ENCODE measurements at regions not wholly inside any gene's neighbourhood (a gene's known extent, or its start where the extent isn't known, plus 50 kb on each side); places are given as distances from the start of the nearest gene placed in this dataset.

DNA sequence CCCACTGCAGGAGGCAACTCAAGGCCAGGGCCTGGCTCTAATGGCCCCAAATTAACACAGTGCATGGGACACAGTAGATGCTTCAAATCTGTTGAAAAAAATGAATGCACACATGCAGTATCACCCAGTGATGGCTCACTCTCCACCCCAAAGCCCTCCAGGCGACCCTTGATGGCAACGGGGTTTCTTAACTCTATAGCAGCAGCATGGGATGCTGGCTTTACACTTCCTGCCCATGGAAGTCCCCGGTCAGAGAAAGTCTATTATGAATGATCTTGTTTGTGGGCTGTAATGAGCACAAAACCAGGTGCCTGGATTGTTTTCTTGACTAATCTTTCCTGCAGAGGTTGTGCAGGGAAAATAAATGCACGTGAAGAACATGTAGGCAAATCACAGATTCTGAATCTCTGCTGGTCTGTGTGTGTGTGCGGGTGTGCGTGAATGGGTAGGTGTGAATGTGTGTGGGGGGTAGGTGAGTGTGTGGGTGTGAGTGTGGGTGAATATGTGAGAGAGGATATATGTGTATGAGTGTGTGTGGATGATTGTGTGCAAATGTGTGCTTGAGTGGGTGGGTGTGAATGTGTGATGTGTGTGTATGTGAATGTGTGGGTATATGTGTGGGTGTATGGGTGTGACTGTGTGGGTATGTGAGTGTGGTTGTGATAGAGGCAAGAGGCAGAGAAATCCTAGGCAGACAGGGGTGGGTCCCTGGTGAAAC is 60.1 kb upstream of the MLN start:
- Mint-ChIP-seq H3K9me3 (ENCODE audit: unreplicated experiment) (no peaks in the 10 kb centered on the region), H3K27ac (ENCODE audit: unreplicated experiment) (peak overlapping the region; percentile 19), H3K27me3 (ENCODE audit: unreplicated experiment) (peaks cover 8% of the 10 kb centered on the region), H3K4me1 (ENCODE audit: unreplicated experiment) (peaks cover 13% of the 10 kb centered on the region), H3K36me3 (ENCODE audit: low read depth, unreplicated experiment) (peaks cover 7% of the 10 kb centered on the region), H3K4me3 (ENCODE audit: unreplicated experiment) (no peak overlapping the region)
- DNase-seq (ENCODE audit: low spot score): no peak
- no peak for TF ChIP-seq CTCF (IDR thresholded peaks at IDR 0.05; ENCODE audit: unreplicated experiment)

DNA sequence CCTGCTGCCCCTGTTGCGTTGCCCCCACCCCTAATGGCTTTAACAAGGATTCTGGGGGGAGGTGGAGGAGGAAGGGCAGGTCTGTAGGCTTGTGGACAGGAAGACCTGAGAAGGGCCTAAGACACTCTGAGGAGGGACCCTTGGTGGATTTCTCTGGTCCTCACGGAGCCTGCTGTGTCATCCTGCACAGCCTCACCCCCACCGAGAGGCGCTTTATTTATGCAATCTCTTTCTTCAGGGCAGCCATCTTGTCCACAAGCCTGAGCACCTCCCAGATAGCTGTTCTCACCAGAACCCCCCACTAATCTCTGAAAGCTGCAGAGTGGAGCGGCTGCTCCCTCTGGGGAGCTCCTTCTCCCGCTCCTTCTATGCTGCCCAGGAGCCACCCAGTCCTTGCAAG is 59.3 kb upstream of the MLN start:
- peaks cover 13% of the 10 kb centered on the region for H3K4me1 Mint-ChIP-seq (ENCODE audit: unreplicated experiment)
- DNase-seq (ENCODE audit: low spot score): no peak
- H3K27ac Mint-ChIP-seq (ENCODE audit: unreplicated experiment): no peak overlapping the region
- peaks cover 7% of the 10 kb centered on the region for H3K36me3 Mint-ChIP-seq (ENCODE audit: low read depth, unreplicated experiment)
- peaks cover 8% of the 10 kb centered on the region for H3K27me3 Mint-ChIP-seq (ENCODE audit: unreplicated experiment)
- H3K9me3 Mint-ChIP-seq (ENCODE audit: unreplicated experiment): no peaks in the 10 kb centered on the region
- no peak overlapping the region for H3K4me3 Mint-ChIP-seq (ENCODE audit: unreplicated experiment)
- TF ChIP-seq CTCF (IDR thresholded peaks at IDR 0.05; ENCODE audit: unreplicated experiment): no peak

- H3K27ac Mint-ChIP-seq (ENCODE audit: unreplicated experiment): no peak overlapping the region
- no peak overlapping the region for H3K4me3 Mint-ChIP-seq (ENCODE audit: unreplicated experiment)
- no peak for TF ChIP-seq CTCF (IDR thresholded peaks at IDR 0.05; ENCODE audit: unreplicated experiment)
- H3K27me3 Mint-ChIP-seq (ENCODE audit: unreplicated experiment): peaks cover 8% of the 10 kb centered on the region
- DNase-seq (ENCODE audit: low spot score): no peak
- H3K9me3 Mint-ChIP-seq (ENCODE audit: unreplicated experiment): no peaks in the 10 kb centered on the region
- H3K4me1 Mint-ChIP-seq (ENCODE audit: unreplicated experiment): peaks cover 13% of the 10 kb centered on the region
- H3K36me3 Mint-ChIP-seq (ENCODE audit: low read depth, unreplicated experiment): peaks cover 7% of the 10 kb centered on the region
Observed at GRCh38 chr6:33862536-33862935, 58.7 kb upstream of the MLN start.

- H3K4me1 Mint-ChIP-seq (ENCODE audit: unreplicated experiment): peaks cover 18% of the 10 kb centered on the region
- H3K9me3 Mint-ChIP-seq (ENCODE audit: unreplicated experiment): no peaks in the 10 kb centered on the region
- no peak for TF ChIP-seq CTCF (IDR thresholded peaks at IDR 0.05; ENCODE audit: unreplicated experiment)
- no peak for DNase-seq (ENCODE audit: low spot score)
- no peak overlapping the region for H3K27ac Mint-ChIP-seq (ENCODE audit: unreplicated experiment)
- H3K27me3 Mint-ChIP-seq (ENCODE audit: unreplicated experiment): peaks cover 8% of the 10 kb centered on the region
- H3K36me3 Mint-ChIP-seq (ENCODE audit: low read depth, unreplicated experiment): peaks cover 7% of the 10 kb centered on the region
- H3K4me3 Mint-ChIP-seq (ENCODE audit: unreplicated experiment): no peak overlapping the region
Observed at GRCh38 chr6:33861722-33862121, 57.9 kb upstream of the MLN start.

DNA sequence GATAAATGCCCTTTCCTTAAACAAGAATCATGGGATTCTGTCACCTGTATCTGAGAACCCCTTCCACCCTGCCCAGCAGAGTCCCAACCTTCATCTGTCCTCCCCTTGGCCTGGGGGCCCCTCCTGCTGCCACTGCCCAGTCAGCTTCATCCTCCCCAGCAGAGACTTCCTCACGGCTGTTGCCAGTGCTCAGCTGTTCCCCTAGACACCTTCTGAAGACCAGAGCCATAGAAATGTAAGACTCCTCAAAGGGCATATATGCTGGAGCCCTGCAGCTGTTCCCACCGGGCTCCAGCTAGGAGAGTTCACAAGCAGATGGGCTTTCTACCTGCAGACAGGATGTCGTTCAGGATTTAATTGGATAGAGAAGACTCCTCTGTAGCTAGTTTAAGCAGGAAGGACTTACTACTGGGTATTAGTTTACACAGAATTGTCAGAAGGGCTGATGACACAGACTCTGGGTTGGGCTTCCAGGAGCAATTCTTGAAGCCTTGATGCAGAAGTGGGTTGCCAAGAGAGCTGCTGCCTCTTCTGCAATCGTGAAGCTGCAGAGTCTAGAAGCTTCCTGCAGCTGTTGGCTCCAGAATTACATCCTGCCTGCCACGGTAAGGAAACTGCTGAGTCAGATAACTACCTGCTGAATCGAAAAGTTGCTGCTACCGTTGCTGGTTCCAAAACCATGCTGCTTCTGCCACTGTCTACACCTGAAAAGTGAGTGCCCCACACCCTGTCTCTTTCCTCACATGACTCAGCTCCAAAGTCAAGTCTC is 57.1 kb upstream of the MLN start:
- Mint-ChIP-seq H3K27me3 (ENCODE audit: unreplicated experiment) (peaks cover 8% of the 10 kb centered on the region), H3K4me3 (ENCODE audit: unreplicated experiment) (no peak overlapping the region), H3K9me3 (ENCODE audit: unreplicated experiment) (no peaks in the 10 kb centered on the region), H3K27ac (ENCODE audit: unreplicated experiment) (peak overlapping the region; percentile 38), H3K4me1 (ENCODE audit: unreplicated experiment) (peaks cover 21% of the 10 kb centered on the region), H3K36me3 (ENCODE audit: low read depth, unreplicated experiment) (peaks cover 3% of the 10 kb centered on the region)
- peak; percentile 30 for DNase-seq (ENCODE audit: low spot score)
- no peak for TF ChIP-seq CTCF (IDR thresholded peaks at IDR 0.05; ENCODE audit: unreplicated experiment)

Measured in endothelial cell (in vitro differentiated cells).